Esophagus squamous epithelium (tissue), 4 donors: ENCODE measurements at regions not wholly inside any gene's neighbourhood (a gene's known extent, or its start where the extent isn't known, plus 50 kb on each side); places are given as distances from the start of the nearest gene placed in this dataset.

ENCODE experiments used
- CTCF ChIP-seq, 6 experiments: fragments of 450-650 bp in 4 of 6; fragments of 200-600 bp in 2 of 6; sonication (generic) in 2 of 6; IDR thresholded peaks; one replicate each; pipeline ENCODE4 v1.5.1; 2016 to 2019; ENCODE audit warnings: antibody characterized with exemption in 6 of 6, mild to moderate bottlenecking in 4 of 6, moderate library complexity in 4 of 6
- POLR2A ChIP-seq, 4 donors: fragments of 450-650 bp; IDR thresholded peaks; one replicate each; pipeline ENCODE4 v1.6.1; 2017; ENCODE audit warnings: antibody characterized with exemption in 4 of 4, mild to moderate bottlenecking in 4 of 4, moderate library complexity in 3 of 4

- TF ChIP-seq CTCF (IDR thresholded peaks at IDR 0.05), result no peak
- TF ChIP-seq POLR2A (IDR thresholded peaks at IDR 0.05), result no peak
Measured at GRCh38 chr5:103617913-103618312, 55.3 kb upstream of the NUDT12 start.
